AML-193 (cell line): ENCODE measurements at regions not wholly inside any gene's neighbourhood (a gene's known extent, or its start where the extent isn't known, plus 50 kb on each side); places are given as distances from the start of the nearest gene placed in this dataset.
"Not testable (repeated sequence)": the region's sequence is repeated elsewhere in the genome, so short reads cannot be mapped to it uniquely, and the experiment has no call there.

Experiments used
- DNase-seq, 2 experiments: peaks; one replicate each; lab custom pipeline; 2025; lab: John Stamatoyannopoulos, UW

DNA sequence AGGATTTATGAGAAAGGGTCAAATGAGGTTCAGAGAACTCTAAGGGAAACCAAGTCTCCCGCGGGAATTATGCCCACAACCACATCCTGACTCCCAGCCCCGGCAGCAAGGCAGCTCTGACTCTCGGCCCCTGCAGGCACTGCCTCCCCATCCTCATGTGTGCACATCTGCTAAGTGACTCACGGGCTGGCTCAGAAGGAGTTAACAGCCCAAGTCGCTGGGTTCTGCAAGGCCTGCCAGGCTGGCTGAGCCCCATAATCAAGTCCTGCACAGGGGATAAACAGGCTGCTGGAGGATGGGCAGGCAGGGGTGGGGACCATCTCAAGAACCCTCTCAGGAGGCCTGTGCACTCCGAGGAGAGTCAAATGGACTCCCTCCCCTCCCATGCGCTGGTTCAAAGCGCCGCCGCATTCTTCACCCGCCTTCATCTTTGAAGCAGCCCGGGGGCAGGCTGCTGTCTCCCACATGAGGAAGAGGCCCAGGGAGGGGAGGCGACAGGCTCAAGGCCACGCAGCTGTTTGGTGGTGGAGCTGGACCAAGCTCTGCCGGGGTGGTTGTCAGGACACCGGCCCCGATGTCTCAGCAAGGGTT, 344.3 kb downstream of the MATN1 start:
- no peak for DNase-seq

GRCh38 chr1:30378003-30378596, 345.3 kb downstream of the MATN1 start:
- DNase-seq = no peak

- DNase-seq = no peak
Measured at GRCh38 chr1:30377230-30378002, 346.0 kb downstream of the MATN1 start.

GRCh38 chr1:30376054-30376697, 347.2 kb downstream of the MATN1 start:
- no peak for DNase-seq

DNA sequence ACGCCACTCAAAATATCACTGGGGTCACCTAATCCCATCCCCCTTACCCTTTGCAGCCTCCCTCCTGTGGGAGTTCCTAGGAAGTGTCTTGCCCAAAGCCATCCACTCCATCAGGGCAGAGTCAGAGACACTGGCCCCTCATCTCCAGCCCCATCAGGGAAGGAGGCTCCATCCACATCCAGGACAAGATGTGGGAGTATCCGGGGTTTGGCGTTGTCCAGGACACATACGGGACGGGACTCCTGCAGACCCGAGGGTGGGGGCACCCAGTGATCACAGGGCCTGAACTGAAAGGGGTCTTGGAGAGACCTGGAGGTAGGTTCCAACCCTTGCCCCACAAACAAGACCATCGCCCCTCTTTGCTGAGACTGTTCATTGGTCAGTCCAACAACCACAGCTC, 348.2 kb downstream of the MATN1 start:
- DNase-seq = no peak

DNA sequence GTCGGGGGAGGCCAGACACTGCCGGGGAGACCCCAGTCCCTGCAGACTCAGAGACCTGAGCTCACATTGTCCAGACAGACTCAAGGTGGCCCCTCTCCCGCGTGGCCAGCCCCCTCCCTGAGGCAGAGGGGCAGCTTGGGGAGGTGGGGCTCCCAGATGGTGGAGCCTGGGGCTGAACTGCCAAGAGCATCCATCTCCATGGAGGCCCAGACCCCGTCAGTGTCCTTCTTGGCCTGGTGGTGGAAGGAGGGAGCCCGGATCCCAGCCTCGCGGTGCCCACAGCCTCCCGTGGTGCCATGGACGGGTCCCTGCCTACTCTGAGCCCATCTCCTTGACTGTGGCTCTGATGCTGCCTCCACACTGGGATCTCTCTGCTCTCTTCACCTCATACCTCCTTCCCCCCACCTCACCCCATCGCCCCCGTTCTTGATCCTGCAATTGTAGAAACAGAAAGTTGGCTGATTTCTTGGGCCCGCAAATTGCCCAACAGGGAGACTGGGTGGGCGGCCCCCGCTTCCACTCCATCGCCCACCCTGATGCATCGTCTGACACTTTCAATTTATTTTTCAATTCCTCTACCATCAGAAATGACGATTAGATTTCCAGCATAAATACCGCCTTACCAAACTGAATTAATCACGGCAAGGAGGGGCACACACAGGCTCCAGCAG, 348.9 kb downstream of the MATN1 start:
- no peak for DNase-seq

DNA sequence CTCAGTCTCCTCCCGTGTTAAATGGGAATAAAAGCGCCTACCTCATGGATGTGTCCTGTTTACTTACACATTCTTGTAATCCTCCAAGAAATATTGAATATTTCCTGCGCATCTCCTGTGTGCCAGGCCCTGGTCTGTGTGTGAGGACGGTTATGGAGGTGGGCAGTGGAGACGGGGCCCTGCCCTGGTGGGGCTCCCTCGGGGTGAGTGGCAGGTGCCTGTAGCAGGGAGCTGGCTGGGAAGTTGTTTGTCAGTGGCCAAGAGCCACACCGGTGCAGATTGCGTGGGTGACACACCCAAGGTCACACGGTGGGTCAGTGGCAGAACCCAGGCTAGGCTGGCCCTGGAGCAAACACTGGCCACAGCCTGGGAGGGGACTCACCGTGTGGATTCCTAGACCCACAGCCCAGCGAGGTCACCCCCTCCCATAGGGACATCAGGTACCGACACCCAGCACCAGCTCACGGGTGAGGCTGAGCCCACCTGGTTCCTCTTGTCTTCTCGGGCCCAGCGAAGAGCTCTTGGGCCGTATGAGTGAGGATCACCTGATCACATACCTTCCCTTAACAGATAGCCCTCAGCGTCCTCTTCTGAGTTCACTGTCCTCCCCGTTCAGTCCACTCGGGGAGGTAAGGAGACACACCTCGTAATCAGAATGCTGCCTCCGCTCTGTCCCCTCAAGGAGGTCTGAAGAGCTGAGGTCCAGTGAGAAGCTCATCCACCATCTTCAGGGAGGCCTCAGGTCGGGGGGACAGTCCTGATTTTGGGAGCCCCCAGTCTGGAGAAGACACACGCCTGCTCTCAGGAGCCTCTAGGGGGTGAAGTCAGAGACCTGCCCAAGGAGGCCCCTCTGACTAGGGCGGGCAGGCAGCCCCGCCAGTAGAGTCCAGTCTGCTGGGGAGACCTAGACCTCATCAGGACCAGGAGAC, 349.6 kb downstream of the MATN1 start:
- no peak for DNase-seq

GRCh38 chr1:30372792-30373433, 350.5 kb downstream of the MATN1 start:
- no peak for DNase-seq

- no peak for DNase-seq
Measured at GRCh38 chr1:30371888-30372791, 351.2 kb downstream of the MATN1 start.

DNA sequence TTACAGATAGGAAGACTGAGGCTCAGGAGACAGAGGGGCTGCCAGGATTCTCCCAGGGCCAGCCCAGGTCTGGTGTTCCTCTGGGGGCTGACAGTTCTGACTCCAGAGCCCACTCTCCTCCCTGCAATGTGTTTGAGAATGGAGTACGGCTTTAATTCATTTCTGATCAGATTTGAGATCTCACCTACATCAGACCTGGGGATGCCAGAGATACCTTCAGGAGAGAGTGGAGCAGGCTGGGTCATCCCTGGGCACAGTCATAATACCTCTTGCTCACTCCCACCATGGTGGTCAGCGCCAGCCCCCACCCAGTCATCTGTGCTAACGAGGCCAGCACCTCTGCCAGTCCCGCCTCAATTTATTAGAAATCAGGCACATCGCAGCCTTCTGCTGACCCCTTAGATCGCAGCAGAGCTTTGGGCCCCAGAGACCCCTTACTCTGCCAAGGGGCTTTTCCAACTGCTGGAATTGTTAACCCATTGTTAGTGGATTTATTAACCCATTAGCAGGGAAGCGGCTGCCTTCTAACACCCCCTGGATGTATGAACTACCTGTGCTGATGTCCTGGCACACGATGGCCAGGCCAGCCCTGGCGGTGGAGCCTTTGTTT, 352.1 kb downstream of the MATN1 start:
- DNase-seq = no peak

DNA sequence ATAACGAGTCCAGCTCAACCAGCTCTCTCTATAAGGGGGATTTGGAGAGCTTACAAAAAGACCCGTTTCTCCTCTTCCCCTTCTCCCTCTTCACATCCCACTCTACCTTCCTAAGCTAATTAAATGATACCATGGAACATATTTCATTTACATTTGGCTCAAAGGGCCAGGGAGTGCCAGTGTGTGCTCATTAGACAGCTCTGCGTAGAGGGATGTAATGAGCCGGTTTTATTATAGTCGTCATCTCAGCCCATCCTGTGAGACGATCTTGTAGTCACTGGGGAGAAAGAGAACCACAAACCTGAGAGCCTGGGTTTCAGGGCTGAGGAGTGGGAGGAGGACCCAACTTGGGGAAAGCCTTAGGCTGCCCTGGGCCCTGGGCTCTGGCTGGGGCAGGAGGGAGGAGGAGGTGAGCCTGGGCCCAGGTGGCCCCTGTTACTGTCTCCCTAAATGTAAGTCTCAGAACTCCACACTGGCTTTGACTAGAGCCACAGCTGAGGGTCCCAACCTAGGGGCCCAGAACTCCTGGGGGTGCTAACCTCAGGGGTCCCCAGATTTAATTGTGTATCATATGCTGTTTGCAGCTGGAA, 354.6 kb downstream of the MATN1 start:
- no peak for DNase-seq

DNA sequence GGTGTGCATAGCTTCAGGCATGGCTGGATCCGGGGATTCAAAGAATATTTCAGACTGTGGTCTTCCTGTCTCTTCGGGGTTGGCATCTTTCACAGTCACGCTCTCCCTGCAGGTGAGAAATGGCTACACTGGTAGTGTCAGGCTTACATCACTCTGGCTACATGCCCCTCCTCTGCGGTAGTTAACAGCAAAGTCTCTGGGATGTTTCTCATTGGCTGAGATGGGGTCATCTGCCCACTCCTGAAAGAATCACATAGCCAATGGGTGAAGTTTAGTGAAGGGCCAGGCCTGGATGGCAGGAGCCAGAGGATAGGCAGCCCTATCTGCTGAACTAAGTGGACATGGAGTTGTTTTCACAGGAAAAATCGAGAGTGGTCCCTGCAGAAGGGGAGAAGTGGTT, 356.5 kb downstream of the MATN1 start:
- DNase-seq = no peak

- no peak for DNase-seq
Measured at GRCh38 chr1:30366199-30366598, 357.2 kb downstream of the MATN1 start.

- DNase-seq = no peak
Measured at GRCh38 chr1:30365596-30365995, 357.8 kb downstream of the MATN1 start.

- no peak for DNase-seq
Measured at GRCh38 chr1:30363031-30363430, 360.4 kb downstream of the MATN1 start.

DNA sequence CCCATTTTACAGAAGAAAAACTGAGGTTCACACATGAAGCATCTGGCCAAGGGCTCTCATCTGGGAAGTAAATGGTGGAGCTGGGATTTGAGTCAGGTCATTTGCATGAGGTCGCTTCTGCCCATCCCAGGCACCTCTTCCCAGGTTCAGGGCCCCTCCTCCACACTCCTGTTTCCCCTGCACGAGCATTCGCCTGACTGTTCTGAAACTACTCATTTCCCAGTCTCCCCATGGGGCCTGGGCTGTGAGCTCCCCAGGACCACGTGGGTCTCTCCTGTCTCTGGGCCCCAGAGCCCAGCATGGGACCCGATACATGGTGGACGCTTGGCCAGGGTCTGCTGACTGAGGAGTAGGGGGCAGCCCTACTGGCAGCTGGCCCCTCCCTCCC, 360.8 kb downstream of the MATN1 start:
- DNase-seq = no peak

DNA sequence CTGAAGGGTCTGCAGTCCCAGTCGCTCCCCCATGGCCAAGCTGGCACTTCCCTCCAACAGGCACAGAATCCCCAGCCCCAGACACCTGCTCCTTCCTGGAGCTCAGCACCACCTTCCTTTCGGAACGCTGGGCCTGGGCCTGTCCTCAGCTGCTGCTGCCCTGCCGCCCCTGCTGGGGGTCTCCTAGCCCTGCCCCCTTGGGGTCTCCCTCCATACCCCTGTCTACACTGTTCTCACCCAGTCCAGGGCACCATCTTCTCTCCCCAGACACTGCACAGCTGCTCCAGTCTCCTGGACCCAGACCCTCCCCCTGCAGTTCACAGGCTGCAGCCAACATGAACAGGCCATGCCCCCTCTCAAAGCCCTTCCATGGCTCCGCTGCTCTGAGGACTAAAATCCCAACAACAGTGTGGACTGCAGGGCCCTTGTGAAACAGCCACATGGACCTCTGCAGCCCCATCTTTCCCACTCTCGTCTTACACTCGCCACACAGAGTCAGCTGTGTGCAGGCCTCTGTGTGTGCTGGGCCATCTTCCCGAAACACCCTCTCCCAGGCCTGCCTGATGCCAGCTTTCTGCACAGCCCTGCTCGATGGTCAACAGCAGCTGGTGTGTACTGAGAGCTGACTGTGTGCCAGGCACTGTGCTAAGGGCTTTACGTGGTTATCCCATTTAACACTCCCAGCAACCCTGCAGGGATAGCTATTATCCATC, 361.3 kb downstream of the MATN1 start:
- DNase-seq = not testable (repeated sequence)

GRCh38 chr1:30360753-30361152, 362.6 kb downstream of the MATN1 start:
- DNase-seq = no peak
